ENCODE measurements at regions not wholly inside any gene's neighbourhood (a gene's known extent, or its start where the extent isn't known, plus 50 kb on each side); places are given as distances from the start of the nearest gene placed in this dataset.
"Not testable (repeated sequence)": the region's sequence is repeated elsewhere in the genome, so short reads cannot be mapped to it uniquely, and the experiment has no call there.

DNA sequence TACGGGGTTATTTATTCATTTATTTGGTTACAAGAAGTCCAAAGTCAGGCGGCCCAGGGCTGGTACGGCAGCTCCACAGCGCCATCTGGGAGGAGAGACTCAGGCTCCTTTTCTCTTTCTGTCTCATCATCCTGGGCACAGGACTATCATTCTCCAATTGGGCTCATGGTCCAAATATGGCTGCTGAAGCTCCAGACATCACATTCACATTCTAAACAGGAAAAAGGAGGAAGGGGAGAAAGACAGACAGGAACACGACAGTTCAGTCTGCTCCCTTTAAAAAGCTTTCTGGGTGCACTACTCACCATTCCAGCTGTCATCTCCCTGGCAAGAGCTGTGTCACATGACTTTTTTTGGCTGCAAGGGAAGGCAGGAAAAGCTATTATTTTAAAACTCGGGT, 74.4 kb upstream of the PDZD8 start:
- Histone ChIP-seq H3K36me3 (ENCODE audit: insufficient read depth) (no peaks in the 10 kb centered on the region), H3K27ac (ENCODE audit: low read depth) (no peak overlapping the region), H3K4me1 (ENCODE audit: insufficient read depth) (no peaks in the 10 kb centered on the region), H3K4me3 (ENCODE audit: low read depth, low read length) (no peak overlapping the region)
- WGBS = 68% methylated on average over 6 of the region's 6 CpGs
- DNase-seq (ENCODE audit: extremely low spot score) = no peak

DNA sequence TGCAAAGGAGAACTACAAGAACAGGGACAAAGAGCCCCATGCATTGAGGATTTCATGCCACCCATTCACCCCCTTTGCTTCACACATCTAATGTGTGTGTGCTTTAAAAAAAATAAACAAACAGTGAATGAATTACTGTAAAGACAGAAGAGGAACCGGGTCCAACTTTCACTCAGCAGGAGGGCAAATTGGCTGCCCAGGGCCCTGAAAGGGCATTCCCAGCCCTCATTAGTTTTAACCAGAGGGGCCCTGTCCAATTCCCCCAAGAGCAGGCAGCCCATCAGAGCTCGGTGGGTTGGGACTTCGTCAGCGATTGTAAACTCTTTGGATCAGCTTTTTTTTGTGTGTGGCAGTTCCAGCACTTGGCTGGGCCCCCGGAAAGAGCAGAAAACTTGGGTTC, 73.6 kb upstream of the PDZD8 start:
- no peak overlapping the region for H3K27ac ChIP-seq (ENCODE audit: low read depth)
- no peak for DNase-seq (ENCODE audit: extremely low spot score)
- H3K4me1 ChIP-seq (ENCODE audit: insufficient read depth) = no peaks in the 10 kb centered on the region
- H3K4me3 ChIP-seq (ENCODE audit: low read depth, low read length) = no peak overlapping the region
- H3K36me3 ChIP-seq (ENCODE audit: insufficient read depth) = no peaks in the 10 kb centered on the region
- WGBS = 42% methylated on average over 5 of the region's 5 CpGs

DNA sequence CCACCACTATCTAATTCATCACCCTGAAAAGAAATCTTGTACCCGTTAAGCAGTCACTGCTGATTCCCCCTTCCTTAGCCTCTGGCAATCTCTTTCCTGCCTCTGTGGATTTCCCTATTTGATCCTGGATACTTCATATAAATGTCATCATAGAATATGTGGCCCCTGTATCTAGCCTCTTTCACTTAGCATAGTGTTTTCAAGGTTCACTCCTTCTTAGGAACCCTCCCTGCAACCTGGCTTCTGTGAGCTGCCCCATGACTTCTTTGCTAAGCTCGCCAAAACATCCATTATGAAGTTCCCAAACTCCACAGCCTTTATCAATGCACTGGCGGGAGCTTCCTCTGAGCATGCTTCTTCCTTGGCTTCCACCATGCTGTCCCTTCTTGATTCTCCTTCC, 70.8 kb upstream of the PDZD8 start:
- DNase-seq (ENCODE audit: extremely low spot score) = no peak
- 81% methylated on average over 3 of the region's 3 CpGs for WGBS

DNA sequence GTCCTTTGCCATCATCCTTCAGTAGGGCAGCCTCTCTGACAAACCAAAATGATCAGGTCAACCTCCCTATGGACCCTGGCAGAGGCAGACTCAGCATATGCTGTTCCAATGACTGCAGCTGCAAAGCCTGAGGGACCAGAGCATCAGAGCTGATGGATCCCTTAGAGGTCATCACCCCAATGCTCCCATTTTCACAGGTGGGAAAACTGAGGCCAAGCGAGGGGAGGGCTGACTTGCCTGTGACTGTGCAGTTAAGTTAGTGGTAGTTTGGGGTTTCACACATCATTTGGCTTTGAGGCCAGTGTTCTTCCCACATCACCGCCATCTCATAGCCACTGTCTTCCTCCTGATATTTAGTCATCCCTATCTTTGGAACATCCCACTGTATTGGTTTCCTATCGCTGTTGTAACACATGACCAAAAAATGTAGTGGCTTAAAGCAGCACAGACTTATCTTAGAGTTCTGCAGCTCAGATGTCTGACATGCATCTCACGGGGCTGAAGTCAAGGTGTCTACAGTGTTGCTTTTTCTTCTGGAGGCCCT, 69.3 kb upstream of the PDZD8 start:
- Histone ChIP-seq H3K4me3 (ENCODE audit: low read depth, low read length) (no peak overlapping the region), H3K27ac (ENCODE audit: low read depth) (no peak overlapping the region), H3K4me1 (ENCODE audit: insufficient read depth) (peaks cover 1% of the 10 kb centered on the region), H3K36me3 (ENCODE audit: insufficient read depth) (no peaks in the 10 kb centered on the region)
- 96% methylated on average over 4 of the region's 4 CpGs for WGBS
- DNase-seq (ENCODE audit: extremely low spot score) = no peak

More for the DNA sequence above, 70.8 kb upstream of the PDZD8 start:
- Histone ChIP-seq H3K27ac (ENCODE audit: low read depth) (no peak overlapping the region), H3K4me3 (ENCODE audit: low read depth, low read length) (no peak overlapping the region), H3K36me3 (ENCODE audit: insufficient read depth) (no peaks in the 10 kb centered on the region), H3K4me1 (ENCODE audit: insufficient read depth) (peaks cover 1% of the 10 kb centered on the region)

DNA sequence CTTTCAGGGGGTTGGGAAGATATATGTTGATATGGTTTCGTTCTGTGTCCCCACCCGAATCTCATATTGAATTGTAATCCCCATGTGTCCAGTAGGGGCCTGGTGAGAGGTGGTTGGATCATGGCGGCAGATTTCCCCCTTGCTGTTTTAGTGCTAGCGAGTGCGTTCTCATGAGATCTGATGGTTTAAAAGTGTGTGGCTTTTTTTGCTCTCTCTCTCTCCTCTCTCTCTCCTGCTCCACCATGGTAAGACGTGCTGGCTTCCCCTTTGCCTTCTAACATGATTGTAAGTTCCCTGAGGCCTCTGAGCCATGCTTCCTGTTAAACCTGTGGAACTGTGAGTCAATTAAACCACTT, 68.4 kb upstream of the PDZD8 start:
- H3K4me3 ChIP-seq (ENCODE audit: low read depth, low read length) = no peak overlapping the region
- no peak overlapping the region for H3K27ac ChIP-seq (ENCODE audit: low read depth)
- H3K36me3 ChIP-seq (ENCODE audit: insufficient read depth) = no peaks in the 10 kb centered on the region
- no peak for DNase-seq (ENCODE audit: extremely low spot score)
- peaks cover 1% of the 10 kb centered on the region for H3K4me1 ChIP-seq (ENCODE audit: insufficient read depth)
- 88% methylated on average over 6 of the region's 6 CpGs for WGBS

DNA sequence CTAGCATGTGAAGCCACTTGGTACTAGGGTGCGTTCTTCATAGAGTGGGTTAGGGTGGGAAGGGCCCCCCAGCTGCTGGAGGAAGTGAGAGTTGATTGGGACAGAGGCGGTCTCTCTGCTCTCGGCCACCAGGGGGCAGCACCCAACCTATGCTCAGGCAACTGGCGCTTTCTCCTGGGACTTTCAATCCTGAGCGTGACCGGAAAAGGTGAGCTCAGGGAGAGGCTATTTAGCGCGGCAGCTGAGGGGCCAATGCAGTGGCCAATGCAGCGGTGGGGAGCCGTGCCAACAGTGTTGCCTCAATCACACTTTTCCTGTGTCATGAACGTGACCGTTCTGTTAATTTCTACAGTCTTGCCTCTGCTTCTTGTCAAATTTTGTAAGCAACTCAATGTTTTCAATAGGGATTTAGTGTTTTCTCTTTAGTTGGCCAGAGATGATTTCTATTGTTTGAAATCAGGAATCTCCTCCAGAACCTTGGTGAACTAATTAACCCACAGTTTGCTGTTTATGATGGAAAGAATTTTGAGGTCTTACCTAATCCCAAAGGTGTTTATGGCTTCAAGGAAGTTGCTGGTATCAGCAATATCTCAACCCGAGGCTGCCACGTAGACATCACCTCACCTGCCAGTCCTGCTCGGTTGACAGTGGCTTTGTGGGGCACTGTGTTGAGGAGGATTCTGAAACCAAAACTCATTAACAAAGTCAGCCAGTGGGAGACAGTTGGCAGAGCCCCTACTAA, 67.9 kb upstream of the PDZD8 start:
- WGBS = 20% methylated on average over 15 of the region's 15 CpGs
- peaks cover 1% of the 10 kb centered on the region for H3K4me1 ChIP-seq (ENCODE audit: insufficient read depth)
- H3K36me3 ChIP-seq (ENCODE audit: insufficient read depth) = no peaks in the 10 kb centered on the region
- H3K4me3 ChIP-seq (ENCODE audit: low read depth, low read length) = no peak overlapping the region
- H3K27ac ChIP-seq (ENCODE audit: low read depth) = no peak overlapping the region
- no peak for DNase-seq (ENCODE audit: extremely low spot score)

DNA sequence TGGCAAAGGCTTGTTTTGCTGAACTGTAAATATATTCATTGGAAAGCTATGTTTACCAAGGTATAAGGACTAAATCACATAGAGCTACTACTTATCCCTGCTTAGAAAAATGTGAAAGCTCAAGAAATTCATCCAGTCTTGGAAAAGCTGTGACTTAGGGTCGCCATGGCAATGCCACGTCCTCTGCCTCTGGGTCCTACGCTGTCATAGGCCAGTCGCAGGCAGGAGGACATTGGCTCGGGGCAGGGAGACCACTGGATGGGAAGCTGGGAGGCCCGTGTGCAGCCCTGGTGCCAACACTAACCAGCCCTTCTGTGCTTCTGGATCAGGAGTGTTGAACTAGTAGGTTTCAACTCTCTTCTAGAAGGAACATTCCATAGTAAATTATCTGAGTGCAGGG, 67.3 kb upstream of the PDZD8 start:
- H3K4me1 ChIP-seq (ENCODE audit: insufficient read depth) = peaks cover 1% of the 10 kb centered on the region
- 67% methylated on average over 6 of the region's 6 CpGs for WGBS
- H3K36me3 ChIP-seq (ENCODE audit: insufficient read depth) = no peaks in the 10 kb centered on the region
- no peak overlapping the region for H3K4me3 ChIP-seq (ENCODE audit: low read depth, low read length)
- H3K27ac ChIP-seq (ENCODE audit: low read depth) = no peak overlapping the region
- DNase-seq (ENCODE audit: extremely low spot score) = no peak

DNA sequence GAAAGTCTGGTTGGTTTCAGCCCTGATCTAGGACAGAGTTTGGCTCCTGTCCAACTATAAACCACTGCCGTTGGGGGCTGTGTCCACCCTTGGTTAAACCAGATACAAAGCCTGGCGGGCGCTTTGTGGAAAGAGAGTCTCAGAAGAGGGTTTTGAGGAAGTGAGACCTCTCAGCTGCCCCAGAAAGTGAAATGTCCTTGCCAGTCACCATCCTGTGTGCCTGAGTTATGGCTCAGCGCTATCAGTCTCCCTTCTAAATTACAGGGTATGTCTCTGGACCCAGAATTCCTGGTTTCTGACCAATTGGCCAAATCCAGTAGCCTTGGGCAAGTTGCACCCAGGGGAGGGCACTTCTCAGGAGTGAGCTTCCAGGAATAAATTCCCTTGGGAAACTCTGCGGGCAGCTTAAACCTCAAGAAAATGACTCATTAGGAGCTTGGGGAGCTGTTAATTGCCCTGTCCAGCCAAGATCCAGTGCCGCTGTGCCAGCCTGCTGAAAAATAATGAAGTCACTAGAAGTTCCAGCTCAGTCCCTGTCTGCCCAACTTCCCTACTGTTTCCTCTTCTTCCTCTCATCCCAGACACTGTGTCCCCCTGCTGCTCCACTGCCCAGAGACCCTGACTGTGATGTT, 66.7 kb upstream of the PDZD8 start:
- no peak overlapping the region for H3K27ac ChIP-seq (ENCODE audit: low read depth)
- DNase-seq (ENCODE audit: extremely low spot score) = no peak
- H3K4me3 ChIP-seq (ENCODE audit: low read depth, low read length) = no peak overlapping the region
- no peaks in the 10 kb centered on the region for H3K36me3 ChIP-seq (ENCODE audit: insufficient read depth)
- H3K4me1 ChIP-seq (ENCODE audit: insufficient read depth) = peaks cover 1% of the 10 kb centered on the region
- 62% methylated on average over 6 of the region's 6 CpGs for WGBS

DNA sequence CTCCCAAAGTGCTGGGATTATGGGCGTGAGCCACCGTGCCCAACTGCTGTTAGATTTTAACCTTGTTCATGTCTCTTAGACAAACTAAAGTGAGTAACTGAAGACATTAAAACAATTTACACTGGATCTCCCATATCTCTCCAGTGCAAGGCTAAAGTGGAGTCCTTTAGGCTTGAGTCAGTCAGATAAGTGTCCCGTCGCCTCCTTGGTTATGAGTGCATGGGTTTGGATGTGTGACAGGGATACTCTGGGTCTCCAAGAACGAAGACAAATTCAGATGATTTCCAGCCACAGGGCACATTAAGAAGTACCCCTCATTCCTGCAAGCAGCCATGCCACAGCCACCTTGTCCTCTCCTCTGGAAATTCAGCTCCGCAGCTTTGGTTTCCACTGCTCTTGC, 66.1 kb upstream of the PDZD8 start:
- Histone ChIP-seq H3K4me3 (ENCODE audit: low read depth, low read length) (no peak overlapping the region), H3K4me1 (ENCODE audit: insufficient read depth) (peaks cover 1% of the 10 kb centered on the region), H3K27ac (ENCODE audit: low read depth) (no peak overlapping the region), H3K36me3 (ENCODE audit: insufficient read depth) (no peaks in the 10 kb centered on the region)
- 66% methylated on average over 6 of the region's 6 CpGs for WGBS
- no peak for DNase-seq (ENCODE audit: extremely low spot score)

DNA sequence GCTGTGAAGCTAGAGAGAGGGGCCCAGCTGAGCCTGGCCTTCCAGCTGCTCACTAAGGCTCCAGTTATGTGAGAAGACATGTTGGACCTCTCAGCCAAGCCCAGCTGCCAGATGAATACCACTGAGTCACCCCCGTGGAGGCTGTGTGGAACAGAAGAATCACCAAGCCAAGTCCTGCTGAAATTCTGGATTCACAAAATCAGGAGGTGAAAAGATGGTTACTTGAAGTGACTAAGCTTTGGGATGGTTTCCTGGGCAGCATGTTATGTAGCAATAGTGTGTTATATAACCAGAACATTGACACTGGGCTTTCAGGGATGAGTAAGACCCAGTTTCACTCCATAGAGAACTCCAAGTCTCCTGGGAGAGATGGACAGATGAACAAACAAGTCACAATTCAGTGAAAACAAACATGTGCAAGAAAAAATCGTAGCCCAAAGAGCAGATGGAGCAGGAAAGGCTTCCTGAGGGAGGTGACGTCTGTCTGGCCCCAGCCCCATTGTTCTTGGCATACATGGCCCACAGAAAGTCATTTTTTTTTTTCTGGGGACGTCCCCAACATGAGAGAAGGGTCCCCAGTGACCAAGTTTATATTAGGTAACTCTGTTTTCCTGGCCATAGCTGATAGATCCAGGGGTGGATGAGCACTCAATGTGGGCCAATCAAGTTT, 64.1 kb upstream of the PDZD8 start:
- no peak overlapping the region for H3K27ac ChIP-seq (ENCODE audit: low read depth)

DNA sequence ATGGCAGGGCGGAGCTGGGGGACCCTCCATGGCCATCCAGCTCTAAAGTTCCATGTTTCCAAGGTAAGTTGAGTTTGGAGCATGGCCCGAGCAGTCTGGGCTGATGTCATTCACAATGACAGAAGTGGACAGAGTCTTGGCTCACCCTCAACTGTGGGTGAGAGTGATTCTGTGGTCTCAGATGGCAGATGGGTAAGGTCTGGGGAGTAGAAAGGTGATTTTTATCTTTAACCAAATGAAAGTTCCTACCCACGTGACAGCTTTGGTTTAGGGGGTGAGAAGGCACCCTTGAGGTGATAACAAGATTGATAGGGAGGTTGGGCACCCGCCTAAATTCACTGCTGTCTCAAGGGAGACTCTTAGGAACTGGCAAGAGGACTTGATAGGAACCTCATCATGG, 57.6 kb upstream of the PDZD8 start:
- no peak for DNase-seq (ENCODE audit: extremely low spot score)
- Histone ChIP-seq H3K4me3 (ENCODE audit: low read depth, low read length) (no peak overlapping the region), H3K27ac (ENCODE audit: low read depth) (no peak overlapping the region), H3K36me3 (ENCODE audit: insufficient read depth) (no peaks in the 10 kb centered on the region), H3K4me1 (ENCODE audit: insufficient read depth) (no peaks in the 10 kb centered on the region)
- WGBS = 80% methylated on average over 4 of the region's 4 CpGs

More for the DNA sequence above, 64.1 kb upstream of the PDZD8 start:
- 38% methylated on average over 4 of the region's 4 CpGs for WGBS
- no peak overlapping the region for H3K4me3 ChIP-seq (ENCODE audit: low read depth, low read length)
- peaks cover 1% of the 10 kb centered on the region for H3K4me1 ChIP-seq (ENCODE audit: insufficient read depth)
- no peak for DNase-seq (ENCODE audit: extremely low spot score)
- H3K36me3 ChIP-seq (ENCODE audit: insufficient read depth) = no peaks in the 10 kb centered on the region

DNA sequence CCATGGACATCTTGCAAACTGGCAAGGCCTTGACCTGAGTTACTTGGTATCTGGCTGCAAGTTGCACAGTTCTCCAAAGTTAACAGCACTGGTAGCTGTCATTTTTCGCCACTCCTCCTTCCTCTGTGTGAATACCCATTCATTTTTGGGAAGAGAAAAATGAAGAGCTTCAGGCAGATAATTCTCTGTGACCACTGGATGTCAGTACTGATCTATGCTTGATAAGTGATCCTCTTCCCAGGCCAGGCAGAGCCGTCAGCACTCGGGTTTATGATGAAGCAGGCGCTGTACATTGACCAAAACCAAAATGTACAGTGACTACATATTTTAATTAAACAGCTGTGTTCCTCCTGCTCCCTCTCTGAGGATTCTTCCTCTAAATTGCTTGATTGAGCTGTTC, 55.9 kb upstream of the PDZD8 start:
- H3K36me3 ChIP-seq (ENCODE audit: insufficient read depth) = no peaks in the 10 kb centered on the region
- 60% methylated on average over 4 of the region's 4 CpGs for WGBS
- H3K27ac ChIP-seq (ENCODE audit: low read depth) = no peak overlapping the region
- no peak overlapping the region for H3K4me3 ChIP-seq (ENCODE audit: low read depth, low read length)
- H3K4me1 ChIP-seq (ENCODE audit: insufficient read depth) = no peaks in the 10 kb centered on the region
- DNase-seq (ENCODE audit: extremely low spot score) = no peak

DNA sequence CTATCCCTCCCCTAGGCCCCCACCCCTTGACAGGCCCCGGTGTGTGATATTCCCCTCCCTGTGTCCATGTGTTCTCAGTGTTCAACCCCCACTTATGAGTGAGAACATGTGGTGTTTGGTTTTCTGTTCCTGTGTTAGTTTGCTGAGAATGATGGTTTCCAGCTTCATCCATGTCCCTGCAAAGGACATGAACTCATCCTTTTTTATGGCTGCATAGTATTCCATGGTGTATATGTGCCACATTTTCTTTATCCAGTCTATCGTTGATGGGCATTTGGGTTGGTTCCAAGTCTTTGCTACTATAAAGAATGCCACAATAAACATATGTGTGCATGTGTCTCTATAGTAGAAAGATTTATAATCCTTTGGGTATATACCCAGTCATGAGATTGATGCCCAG, 55.3 kb upstream of the PDZD8 start:
- H3K4me3 ChIP-seq (ENCODE audit: low read depth, low read length); H3K4me1 ChIP-seq (ENCODE audit: insufficient read depth); DNase-seq (ENCODE audit: extremely low spot score); H3K36me3 ChIP-seq (ENCODE audit: insufficient read depth); H3K27ac ChIP-seq (ENCODE audit: low read depth): not testable (repeated sequence)
- 86% methylated on average over 2 of the region's 2 CpGs for WGBS

Measured in urinary bladder (tissue), 3 donors.